ENCODE measurements at regions not wholly inside any gene's neighbourhood (a gene's known extent, or its start where the extent isn't known, plus 50 kb on each side); places are given as distances from the start of the nearest gene placed in this dataset.

DNA sequence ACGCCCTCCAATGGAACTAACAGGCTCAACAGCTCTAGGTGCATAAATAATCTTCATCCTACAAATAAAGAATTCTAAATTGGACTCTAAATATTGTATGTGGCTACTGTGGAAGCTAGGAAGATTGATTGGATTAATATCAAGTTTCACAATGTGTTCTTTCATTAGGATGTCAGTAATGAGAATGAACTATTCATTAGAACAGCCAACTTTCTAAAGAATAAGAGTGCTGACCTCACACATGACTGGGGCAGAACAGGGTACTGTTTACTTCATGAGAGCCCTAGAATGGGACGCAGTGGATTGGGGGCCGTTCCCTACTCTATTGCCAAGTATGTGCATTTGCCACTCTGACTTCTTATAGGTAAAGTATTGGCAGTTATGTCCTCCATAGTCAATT, 528.2 kb upstream of the RBFOX1 start:
- DNase-seq (no peak), ATAC-seq (no peak)
- ChIA-PET POLR2A (no interaction called here), CTCF (no interaction called here)
- Mint-ChIP-seq H3K9me3 (peaks cover 10% of the 10 kb centered on the region), H3K27me3 (no peaks in the 10 kb centered on the region), H3K36me3 (ENCODE audit: low read depth) (no peaks in the 10 kb centered on the region), H3K4me3 (no peak overlapping the region), H3K4me1 (ENCODE audit: low read depth) (no peaks in the 10 kb centered on the region), H3K27ac (no peak overlapping the region)
- TF ChIP-seq, protein P1, sequence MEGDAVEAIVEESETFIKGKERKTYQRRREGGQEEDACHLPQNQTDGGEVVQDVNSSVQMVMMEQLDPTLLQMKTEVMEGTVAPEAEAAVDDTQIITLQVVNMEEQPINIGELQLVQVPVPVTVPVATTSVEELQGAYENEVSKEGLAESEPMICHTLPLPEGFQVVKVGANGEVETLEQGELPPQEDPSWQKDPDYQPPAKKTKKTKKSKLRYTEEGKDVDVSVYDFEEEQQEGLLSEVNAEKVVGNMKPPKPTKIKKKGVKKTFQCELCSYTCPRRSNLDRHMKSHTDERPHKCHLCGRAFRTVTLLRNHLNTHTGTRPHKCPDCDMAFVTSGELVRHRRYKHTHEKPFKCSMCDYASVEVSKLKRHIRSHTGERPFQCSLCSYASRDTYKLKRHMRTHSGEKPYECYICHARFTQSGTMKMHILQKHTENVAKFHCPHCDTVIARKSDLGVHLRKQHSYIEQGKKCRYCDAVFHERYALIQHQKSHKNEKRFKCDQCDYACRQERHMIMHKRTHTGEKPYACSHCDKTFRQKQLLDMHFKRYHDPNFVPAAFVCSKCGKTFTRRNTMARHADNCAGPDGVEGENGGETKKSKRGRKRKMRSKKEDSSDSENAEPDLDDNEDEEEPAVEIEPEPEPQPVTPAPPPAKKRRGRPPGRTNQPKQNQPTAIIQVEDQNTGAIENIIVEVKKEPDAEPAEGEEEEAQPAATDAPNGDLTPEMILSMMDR (IDR thresholded peaks at IDR 0.05), result no peak
- intact Hi-C loops (cut with micrococcal nuclease), result no loop called here

DNA sequence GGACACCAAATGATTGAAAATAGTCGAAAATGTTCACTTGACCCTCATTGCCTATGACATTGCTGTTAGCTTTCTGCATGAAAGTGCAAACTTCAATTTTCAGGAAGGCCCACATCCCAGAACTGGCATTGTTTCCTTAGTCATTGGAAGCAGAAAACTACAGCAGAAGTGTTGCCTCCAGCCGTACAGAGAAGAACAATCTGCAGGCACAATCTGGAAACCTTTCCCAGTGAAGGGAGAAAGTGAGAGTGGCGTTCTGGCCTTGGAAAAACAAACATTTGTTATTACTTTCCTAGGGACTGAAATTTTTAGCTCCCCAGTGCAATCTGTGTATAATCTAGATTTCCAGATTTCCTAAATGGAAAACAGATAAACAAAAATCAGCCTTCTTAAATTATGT, 529.5 kb upstream of the RBFOX1 start:
- H3K4me3 Mint-ChIP-seq, result no peak overlapping the region
- no peaks in the 10 kb centered on the region for H3K4me1 Mint-ChIP-seq (ENCODE audit: low read depth)
- intact Hi-C loops (cut with micrococcal nuclease), result no loop called here
- peaks cover 12% of the 10 kb centered on the region for H3K9me3 Mint-ChIP-seq
- no peak overlapping the region for H3K27ac Mint-ChIP-seq
- POLR2A ChIA-PET, result no interaction called here
- TF ChIP-seq, protein P1 (IDR thresholded peaks at IDR 0.05), result no peak
- ATAC-seq (no peak), DNase-seq (no peak)
- no peaks in the 10 kb centered on the region for H3K27me3 Mint-ChIP-seq
- CTCF ChIA-PET, result no interaction called here
- H3K36me3 Mint-ChIP-seq (ENCODE audit: low read depth), result no peaks in the 10 kb centered on the region

DNA sequence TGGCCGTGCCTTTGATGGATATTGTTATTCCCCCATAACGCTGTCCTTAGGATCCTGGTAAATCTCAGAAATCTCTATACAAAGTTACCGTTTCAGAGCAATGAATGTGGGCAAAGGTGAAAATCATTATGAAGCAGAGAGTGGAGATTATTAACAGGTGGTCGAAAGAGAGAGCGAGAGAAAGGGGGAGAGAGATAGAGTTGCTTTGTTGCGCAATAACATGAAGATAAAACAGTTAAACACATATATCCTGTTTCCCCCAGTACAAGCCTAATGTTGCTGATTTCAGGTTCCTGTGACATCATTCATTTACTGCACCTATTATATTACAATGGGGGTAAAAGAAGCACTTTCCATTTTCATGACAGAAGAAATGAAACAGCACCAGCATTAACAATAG, 535.4 kb upstream of the RBFOX1 start:
- intact Hi-C loops (cut with micrococcal nuclease), result loop anchor here (10.0 kb wide), 1 partner anchor 62 kb away; no protein-coding TSS in a partner anchor
- Mint-ChIP-seq H3K4me1 (ENCODE audit: low read depth) (no peaks in the 10 kb centered on the region), H3K4me3 (no peak overlapping the region), H3K27me3 (no peaks in the 10 kb centered on the region), H3K27ac (no peak overlapping the region), H3K36me3 (ENCODE audit: low read depth) (no peaks in the 10 kb centered on the region), H3K9me3 (peaks cover 8% of the 10 kb centered on the region)
- DNase-seq (no peak), ATAC-seq (no peak)
- ChIA-PET POLR2A (no interaction called here), CTCF (no interaction called here)
- TF ChIP-seq, protein P1 (IDR thresholded peaks at IDR 0.05), result no peak

DNA sequence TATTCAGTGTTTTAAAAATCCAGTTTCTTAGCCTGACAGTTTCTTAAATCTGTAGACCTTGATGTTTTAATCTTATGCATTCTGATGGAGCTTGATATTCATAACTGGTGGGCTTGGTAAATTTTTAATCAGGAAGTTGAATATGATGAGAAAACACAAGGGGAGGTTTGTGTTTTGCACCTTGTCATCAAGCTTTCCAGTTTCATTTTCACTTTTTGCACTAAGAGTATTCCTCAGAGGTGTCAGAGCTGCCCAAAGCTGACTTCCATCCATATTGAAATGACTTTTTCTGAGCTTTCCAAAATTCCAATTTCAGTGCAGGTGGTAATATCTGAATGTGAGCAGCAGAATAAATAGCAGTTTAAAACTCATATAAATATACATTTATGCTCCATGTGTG, 555.0 kb upstream of the RBFOX1 start:
- H3K4me3 Mint-ChIP-seq, result no peak overlapping the region
- intact Hi-C loops (cut with micrococcal nuclease), result no loop called here
- no peaks in the 10 kb centered on the region for H3K27me3 Mint-ChIP-seq

DNA sequence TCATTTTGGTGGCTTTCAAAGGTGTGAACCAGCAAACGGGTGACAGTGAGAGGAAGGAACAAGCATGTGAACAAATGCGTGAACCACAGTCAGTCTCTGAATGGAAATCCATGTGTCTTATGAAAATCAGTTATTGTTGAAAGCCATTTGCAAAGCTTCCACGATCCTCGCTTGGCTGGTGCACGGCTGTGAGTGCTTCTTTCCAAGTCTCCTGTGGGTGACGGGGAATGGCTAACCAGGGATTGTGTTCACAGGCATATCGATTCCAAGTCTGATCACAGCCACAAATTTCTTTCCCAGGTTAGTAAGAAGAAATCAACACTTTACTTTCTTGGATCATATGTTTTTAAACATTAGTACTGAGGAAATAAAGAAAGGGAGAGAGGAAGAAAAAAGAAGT, 556.9 kb upstream of the RBFOX1 start:
- no peaks in the 10 kb centered on the region for H3K36me3 Mint-ChIP-seq (ENCODE audit: low read depth)
- TF ChIP-seq, protein P1 (IDR thresholded peaks at IDR 0.05), result no peak
- no peaks in the 10 kb centered on the region for H3K4me1 Mint-ChIP-seq (ENCODE audit: low read depth)
- intact Hi-C loops (cut with micrococcal nuclease), result no loop called here
- H3K9me3 Mint-ChIP-seq, result peaks cover 7% of the 10 kb centered on the region
- no peak for DNase-seq
- no peak overlapping the region for H3K4me3 Mint-ChIP-seq
- no peaks in the 10 kb centered on the region for H3K27me3 Mint-ChIP-seq
- no peak for ATAC-seq
- POLR2A ChIA-PET, result no interaction called here
- CTCF ChIA-PET, result no interaction called here
- no peak overlapping the region for H3K27ac Mint-ChIP-seq

More for the DNA sequence above, 555.0 kb upstream of the RBFOX1 start:
- H3K4me1 Mint-ChIP-seq (ENCODE audit: low read depth), result no peaks in the 10 kb centered on the region
- no peak overlapping the region for H3K27ac Mint-ChIP-seq
- H3K9me3 Mint-ChIP-seq, result peaks cover 9% of the 10 kb centered on the region
- ChIA-PET CTCF (no interaction called here), POLR2A (no interaction called here)
- no peaks in the 10 kb centered on the region for H3K36me3 Mint-ChIP-seq (ENCODE audit: low read depth)
- DNase-seq (no peak), ATAC-seq (no peak)
- TF ChIP-seq, protein P1 (IDR thresholded peaks at IDR 0.05), result no peak

Measured in activated CD8-positive, alpha-beta T cell treated with anti-CD3 and anti-CD28 coated beads for 36 hours (primary cell).